ENCODE measurements at regions not wholly inside any gene's neighbourhood (a gene's known extent, or its start where the extent isn't known, plus 50 kb on each side); places are given as distances from the start of the nearest gene placed in this dataset.
"Not testable (repeated sequence)": the region's sequence is repeated elsewhere in the genome, so short reads cannot be mapped to it uniquely, and the experiment has no call there.

DNA sequence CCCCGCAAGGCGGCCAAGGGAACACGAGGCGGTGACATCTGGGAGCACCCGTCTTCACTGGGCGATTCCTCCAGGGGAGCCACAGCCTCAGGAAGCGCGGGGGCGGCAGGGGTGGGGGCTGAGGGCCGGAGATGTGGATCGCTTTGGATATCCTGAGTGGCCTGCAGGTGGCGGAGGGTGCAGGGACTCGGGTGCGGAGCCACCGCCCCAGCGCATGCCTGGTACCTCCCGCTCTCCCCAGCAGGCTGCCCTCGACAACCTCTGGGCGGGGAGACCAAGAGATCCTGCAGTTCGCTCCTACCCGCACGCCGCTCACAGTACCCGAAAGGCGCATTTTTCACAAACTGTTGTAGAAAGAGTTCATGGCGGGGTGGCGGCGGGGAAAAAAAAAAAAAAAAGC, 162.9 kb upstream of the PRKX start:
- BruUV-seq (replicated peaks); H3K4me1 ChIP-seq (ENCODE audit: control insufficient read depth, extremely low read depth, insufficient read depth, low read length); H4K20me1 ChIP-seq (replicated peaks; ENCODE audit: control insufficient read depth, extremely low read depth, insufficient read depth, low read length); H3K9me3 ChIP-seq (replicated peaks; ENCODE audit: control insufficient read depth, insufficient read depth, low read length); dilution Hi-C loops (cut with MboI; ENCODE audit: extremely low pct_ligation_motif_present, low sequenced_read_pairs); H3K9ac ChIP-seq (replicated peaks; ENCODE audit: extremely low read depth, insufficient read depth, low read length); H3K4me2 ChIP-seq (ENCODE audit: insufficient read depth, low read length); CTCF ChIA-PET; H3K27me3 ChIP-seq (ENCODE audit: control insufficient read depth in 2 of 2, insufficient read depth in 2 of 2, low read length in 2 of 2); H3K27ac ChIP-seq (ENCODE audit: insufficient read depth, low read depth, low read length); H2AFZ ChIP-seq (ENCODE audit: low read depth, low read length); intact Hi-C loops (cut with micrococcal nuclease); H3K4me3 ChIP-seq (replicated peaks in 1 of 3; ENCODE audit: insufficient read depth in 1 of 3, low read depth in 1 of 3, low read length in 3 of 3); POLR2A ChIA-PET; H3K9me1 ChIP-seq (replicated peaks; ENCODE audit: control insufficient read depth, extremely low read depth, insufficient read depth, low read length); DNase-seq (ENCODE audit: low read depth, low spot score); H3K79me2 ChIP-seq (ENCODE audit: control insufficient read depth, insufficient read depth, low read length); H3K36me3 ChIP-seq (ENCODE audit: control insufficient read depth in 2 of 2, extremely low read depth in 1 of 2, insufficient read depth in 2 of 2, low read length in 2 of 2); FAIRE-seq: not testable (repeated sequence)

DNA sequence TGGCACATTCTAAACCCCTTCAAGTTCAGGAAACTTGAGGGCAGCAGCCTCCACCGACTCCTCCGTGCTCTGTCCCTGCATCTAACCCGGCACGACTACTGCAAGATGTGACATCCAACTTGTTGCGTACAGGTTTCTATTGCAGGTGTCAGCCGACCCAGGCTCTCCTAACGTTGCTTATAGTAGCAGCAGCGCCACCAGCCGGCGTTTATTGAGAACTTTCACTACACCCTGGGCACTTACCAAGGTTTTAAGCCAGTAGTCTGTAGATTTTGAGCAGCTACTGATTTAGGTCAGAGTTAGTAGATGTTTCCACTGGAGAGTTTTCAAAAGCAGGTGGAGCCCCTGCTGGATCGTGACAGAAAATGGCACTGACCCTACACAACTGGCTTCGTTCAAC, 162.2 kb upstream of the PRKX start:
- H3K9ac ChIP-seq (replicated peaks; ENCODE audit: extremely low read depth, insufficient read depth, low read length); H3K4me3 ChIP-seq (replicated peaks in 1 of 3; ENCODE audit: insufficient read depth in 1 of 3, low read depth in 1 of 3, low read length in 3 of 3); H2AFZ ChIP-seq (ENCODE audit: low read depth, low read length); H3K9me3 ChIP-seq (replicated peaks; ENCODE audit: control insufficient read depth, insufficient read depth, low read length); dilution Hi-C loops (cut with MboI; ENCODE audit: extremely low pct_ligation_motif_present, low sequenced_read_pairs); H3K79me2 ChIP-seq (ENCODE audit: control insufficient read depth, insufficient read depth, low read length); DNase-seq (ENCODE audit: low read depth, low spot score); H4K20me1 ChIP-seq (replicated peaks; ENCODE audit: control insufficient read depth, extremely low read depth, insufficient read depth, low read length); H3K27ac ChIP-seq (ENCODE audit: insufficient read depth, low read depth, low read length); CTCF ChIA-PET; H3K36me3 ChIP-seq (ENCODE audit: control insufficient read depth in 2 of 2, extremely low read depth in 1 of 2, insufficient read depth in 2 of 2, low read length in 2 of 2); H3K4me2 ChIP-seq (ENCODE audit: insufficient read depth, low read length); H3K27me3 ChIP-seq (ENCODE audit: control insufficient read depth in 2 of 2, insufficient read depth in 2 of 2, low read length in 2 of 2); H3K9me1 ChIP-seq (replicated peaks; ENCODE audit: control insufficient read depth, extremely low read depth, insufficient read depth, low read length); FAIRE-seq; intact Hi-C loops (cut with micrococcal nuclease); H3K4me1 ChIP-seq (ENCODE audit: control insufficient read depth, extremely low read depth, insufficient read depth, low read length); BruUV-seq (replicated peaks); POLR2A ChIA-PET: not testable (repeated sequence)

GRCh38 chrX:3872226-3872879, 158.9 kb upstream of the PRKX start:
- H3K9me1 ChIP-seq (replicated peaks; ENCODE audit: control insufficient read depth, extremely low read depth, insufficient read depth, low read length); H3K4me2 ChIP-seq (ENCODE audit: insufficient read depth, low read length); H4K20me1 ChIP-seq (replicated peaks; ENCODE audit: control insufficient read depth, extremely low read depth, insufficient read depth, low read length); H3K4me1 ChIP-seq (ENCODE audit: control insufficient read depth, extremely low read depth, insufficient read depth, low read length); H3K79me2 ChIP-seq (ENCODE audit: control insufficient read depth, insufficient read depth, low read length); dilution Hi-C loops (cut with MboI; ENCODE audit: extremely low pct_ligation_motif_present, low sequenced_read_pairs); FAIRE-seq; H3K9me3 ChIP-seq (replicated peaks; ENCODE audit: control insufficient read depth, insufficient read depth, low read length); H2AFZ ChIP-seq (ENCODE audit: low read depth, low read length); H3K9ac ChIP-seq (replicated peaks; ENCODE audit: extremely low read depth, insufficient read depth, low read length); H3K4me3 ChIP-seq (replicated peaks in 1 of 3; ENCODE audit: insufficient read depth in 1 of 3, low read depth in 1 of 3, low read length in 3 of 3); BruUV-seq (replicated peaks); H3K27me3 ChIP-seq (ENCODE audit: control insufficient read depth in 2 of 2, insufficient read depth in 2 of 2, low read length in 2 of 2); intact Hi-C loops (cut with micrococcal nuclease); CTCF ChIA-PET; H3K27ac ChIP-seq (ENCODE audit: insufficient read depth, low read depth, low read length); DNase-seq (ENCODE audit: low read depth, low spot score); POLR2A ChIA-PET; H3K36me3 ChIP-seq (ENCODE audit: control insufficient read depth in 2 of 2, extremely low read depth in 1 of 2, insufficient read depth in 2 of 2, low read length in 2 of 2): not testable (repeated sequence)

GRCh38 chrX:3867067-3867831, 153.8 kb upstream of the PRKX start:
- H3K9me1 ChIP-seq (replicated peaks; ENCODE audit: control insufficient read depth, extremely low read depth, insufficient read depth, low read length); H3K79me2 ChIP-seq (ENCODE audit: control insufficient read depth, insufficient read depth, low read length); H3K27me3 ChIP-seq (ENCODE audit: control insufficient read depth in 2 of 2, insufficient read depth in 2 of 2, low read length in 2 of 2); H2AFZ ChIP-seq (ENCODE audit: low read depth, low read length); H3K4me2 ChIP-seq (ENCODE audit: insufficient read depth, low read length); FAIRE-seq; H3K36me3 ChIP-seq (ENCODE audit: control insufficient read depth in 2 of 2, extremely low read depth in 1 of 2, insufficient read depth in 2 of 2, low read length in 2 of 2); H3K4me3 ChIP-seq (replicated peaks in 1 of 3; ENCODE audit: insufficient read depth in 1 of 3, low read depth in 1 of 3, low read length in 3 of 3); CTCF ChIA-PET; H3K9me3 ChIP-seq (replicated peaks; ENCODE audit: control insufficient read depth, insufficient read depth, low read length); H3K27ac ChIP-seq (ENCODE audit: insufficient read depth, low read depth, low read length); H4K20me1 ChIP-seq (replicated peaks; ENCODE audit: control insufficient read depth, extremely low read depth, insufficient read depth, low read length); intact Hi-C loops (cut with micrococcal nuclease); H3K9ac ChIP-seq (replicated peaks; ENCODE audit: extremely low read depth, insufficient read depth, low read length); dilution Hi-C loops (cut with MboI; ENCODE audit: extremely low pct_ligation_motif_present, low sequenced_read_pairs); H3K4me1 ChIP-seq (ENCODE audit: control insufficient read depth, extremely low read depth, insufficient read depth, low read length); POLR2A ChIA-PET; BruUV-seq (replicated peaks); DNase-seq (ENCODE audit: low read depth, low spot score): not testable (repeated sequence)
